ENCODE measurements at regions not wholly inside any gene's neighbourhood (a gene's known extent, or its start where the extent isn't known, plus 50 kb on each side); places are given as distances from the start of the nearest gene placed in this dataset.

- no peaks in the 10 kb centered on the region for H3K4me1 Mint-ChIP-seq (ENCODE audit: low read depth, unreplicated experiment)
Observed at GRCh38 chr20:39101895-39102294, 139.8 kb downstream of the DHX35 start.

GRCh38 chr20:39100691-39101090, 138.5 kb downstream of the DHX35 start:
- Mint-ChIP-seq H3K9me3 (ENCODE audit: unreplicated experiment) (peaks cover 3% of the 10 kb centered on the region), H3K36me3 (ENCODE audit: unreplicated experiment) (peaks cover 6% of the 10 kb centered on the region), H3K27ac (ENCODE audit: unreplicated experiment) (no peak overlapping the region), H3K4me3 (ENCODE audit: unreplicated experiment) (no peak overlapping the region), H3K27me3 (ENCODE audit: unreplicated experiment) (no peaks in the 10 kb centered on the region), H3K4me1 (ENCODE audit: low read depth, unreplicated experiment) (no peaks in the 10 kb centered on the region)
- no peak for DNase-seq
- no peak for TF ChIP-seq CTCF (IDR thresholded peaks at IDR 0.05; ENCODE audit: partially characterized antibody, unreplicated experiment)

More at GRCh38 chr20:39101895-39102294, 139.8 kb downstream of the DHX35 start:
- no peak for TF ChIP-seq CTCF (IDR thresholded peaks at IDR 0.05; ENCODE audit: partially characterized antibody, unreplicated experiment)
- H3K27me3 Mint-ChIP-seq (ENCODE audit: unreplicated experiment) = peaks cover 3% of the 10 kb centered on the region
- H3K4me3 Mint-ChIP-seq (ENCODE audit: unreplicated experiment) = no peak overlapping the region
- H3K9me3 Mint-ChIP-seq (ENCODE audit: unreplicated experiment) = peaks cover 3% of the 10 kb centered on the region
- H3K27ac Mint-ChIP-seq (ENCODE audit: unreplicated experiment) = no peak overlapping the region
- H3K36me3 Mint-ChIP-seq (ENCODE audit: unreplicated experiment) = peaks cover 11% of the 10 kb centered on the region
- DNase-seq = no peak

GRCh38 chr20:39097889-39098288, 135.7 kb downstream of the DHX35 start:
- DNase-seq = no peak
- H3K27me3 Mint-ChIP-seq (ENCODE audit: unreplicated experiment) = no peaks in the 10 kb centered on the region
- H3K4me3 Mint-ChIP-seq (ENCODE audit: unreplicated experiment) = no peak overlapping the region

GRCh38 chr20:39095870-39096269, 133.7 kb downstream of the DHX35 start:
- no peaks in the 10 kb centered on the region for H3K36me3 Mint-ChIP-seq (ENCODE audit: unreplicated experiment)
- peaks cover 2% of the 10 kb centered on the region for H3K27me3 Mint-ChIP-seq (ENCODE audit: unreplicated experiment)
- no peak for TF ChIP-seq CTCF (IDR thresholded peaks at IDR 0.05; ENCODE audit: partially characterized antibody, unreplicated experiment)
- peaks cover 2% of the 10 kb centered on the region for H3K9me3 Mint-ChIP-seq (ENCODE audit: unreplicated experiment)
- no peak for DNase-seq
- H3K4me1 Mint-ChIP-seq (ENCODE audit: low read depth, unreplicated experiment) = no peaks in the 10 kb centered on the region
- H3K4me3 Mint-ChIP-seq (ENCODE audit: unreplicated experiment) = no peak overlapping the region
- no peak overlapping the region for H3K27ac Mint-ChIP-seq (ENCODE audit: unreplicated experiment)

More at GRCh38 chr20:39097889-39098288, 135.7 kb downstream of the DHX35 start:
- no peak for TF ChIP-seq CTCF (IDR thresholded peaks at IDR 0.05; ENCODE audit: partially characterized antibody, unreplicated experiment)
- Mint-ChIP-seq H3K36me3 (ENCODE audit: unreplicated experiment) (no peaks in the 10 kb centered on the region), H3K9me3 (ENCODE audit: unreplicated experiment) (no peaks in the 10 kb centered on the region), H3K4me1 (ENCODE audit: low read depth, unreplicated experiment) (no peaks in the 10 kb centered on the region), H3K27ac (ENCODE audit: unreplicated experiment) (no peak overlapping the region)

- Mint-ChIP-seq H3K9me3 (ENCODE audit: unreplicated experiment) (peaks cover 4% of the 10 kb centered on the region), H3K4me3 (ENCODE audit: unreplicated experiment) (no peak overlapping the region), H3K4me1 (ENCODE audit: low read depth, unreplicated experiment) (no peaks in the 10 kb centered on the region), H3K27me3 (ENCODE audit: unreplicated experiment) (peaks cover 6% of the 10 kb centered on the region), H3K36me3 (ENCODE audit: unreplicated experiment) (no peaks in the 10 kb centered on the region), H3K27ac (ENCODE audit: unreplicated experiment) (no peak overlapping the region)
- TF ChIP-seq CTCF (IDR thresholded peaks at IDR 0.05; ENCODE audit: partially characterized antibody, unreplicated experiment) = no peak
- no peak for DNase-seq
Observed at GRCh38 chr20:39094391-39094790, 132.2 kb downstream of the DHX35 start.

Measured in glutamatergic neuron (in vitro differentiated cells).